HEK293T (cell line): ENCODE measurements at regions not wholly inside any gene's neighbourhood (a gene's known extent, or its start where the extent isn't known, plus 50 kb on each side); places are given as distances from the start of the nearest gene placed in this dataset.

Experiments
- ARNT ChIP-seq: fragments of 450-650 bp; IDR thresholded peaks from 2 replicates; pipeline ENCODE4 v1.6.1; 2017; ENCODE audit warnings: mild to moderate bottlenecking
- BHLHE40 ChIP-seq: fragments of 450-650 bp; IDR thresholded peaks from 2 replicates; pipeline ENCODE4 v1.6.1; 2016; ENCODE audit warnings: mild to moderate bottlenecking, moderate library complexity, borderline replicate concordance
- ELF4 ChIP-seq: fragments of 450-650 bp; IDR thresholded peaks from 2 replicates; pipeline ENCODE4 v1.6.1; 2017; ENCODE audit warnings: antibody characterized with exemption
- FOXM1 ChIP-seq: fragments of 450-650 bp; IDR thresholded peaks from 2 replicates; pipeline ENCODE4 v1.6.1; 2017; ENCODE audit warnings: mild to moderate bottlenecking, borderline replicate concordance

DNA sequence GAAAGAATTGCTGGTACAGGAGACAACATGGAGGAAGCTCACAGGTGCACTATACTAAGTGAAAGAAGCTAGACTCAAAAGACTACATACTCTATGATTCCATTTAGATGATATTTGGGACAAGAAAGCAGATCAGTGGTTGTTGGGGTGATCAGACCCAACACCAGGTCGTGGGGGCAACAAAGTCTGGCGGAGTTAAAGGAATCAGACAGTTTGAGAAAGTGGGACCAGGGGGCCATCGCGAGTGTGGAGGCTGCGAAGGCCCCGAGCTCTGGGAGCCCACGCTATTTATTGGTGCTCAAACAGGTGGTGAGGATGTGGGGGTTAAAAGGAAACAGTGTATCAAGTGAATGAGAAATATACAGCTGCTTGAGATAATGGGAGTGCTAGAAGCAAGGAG is 282.8 kb upstream of the SGK1 start:
- TF ChIP-seq ARNT (no peak), BHLHE40 (no peak), ELF4 (no peak), FOXM1 (no peak)
